ENCODE measurements at regions not wholly inside any gene's neighbourhood (a gene's known extent, or its start where the extent isn't known, plus 50 kb on each side); places are given as distances from the start of the nearest gene placed in this dataset.

GRCh38 chr10:108638225-108638624, 1285.1 kb downstream of the XPNPEP1 start:
- TF ChIP-seq EZH2 (IDR thresholded peaks at IDR 0.05): no peak
- no peak for TF ChIP-seq POLR2AphosphoS5 (IDR thresholded peaks at IDR 0.05; ENCODE audit: borderline replicate concordance, low read depth, low read length)
- no peak for TF ChIP-seq FOXP2 (optimal IDR thresholded peaks at IDR 0.05; ENCODE audit: control extremely low read depth, extremely low read length, insufficient read depth)

All from SK-N-MC (cell line).